OCI-LY7 (cell line): ENCODE measurements at regions not wholly inside any gene's neighbourhood (a gene's known extent, or its start where the extent isn't known, plus 50 kb on each side); places are given as distances from the start of the nearest gene placed in this dataset.

ENCODE experiments used
- CTCF ChIP-seq: fragments of 200-600 bp; sonication (generic); conservative IDR thresholded peaks from 2 replicates; pipeline ENCODE4 v1.5.1; 2014; ENCODE audit warnings: mild to moderate bottlenecking, antibody characterized with exemption, low read length, moderate library complexity, mixed read lengths
- EZH2phosphoT487 ChIP-seq: fragments of 200-600 bp; sonication (generic); IDR thresholded peaks from 2 replicates; pipeline ENCODE4 v1.6.1; 2018; ENCODE audit warnings: low read depth, borderline replicate concordance, mild to moderate bottlenecking, mixed run types, antibody characterized with exemption, low read length, moderate library complexity, mixed read lengths

- TF ChIP-seq CTCF = no peak
- TF ChIP-seq EZH2phosphoT487 = no peak
Measured at GRCh38 chr14:54223831-54224402, 172.9 kb upstream of the CDKN3 start.
